ENCODE measurements at regions not wholly inside any gene's neighbourhood (a gene's known extent, or its start where the extent isn't known, plus 50 kb on each side); places are given as distances from the start of the nearest gene placed in this dataset.

DNA sequence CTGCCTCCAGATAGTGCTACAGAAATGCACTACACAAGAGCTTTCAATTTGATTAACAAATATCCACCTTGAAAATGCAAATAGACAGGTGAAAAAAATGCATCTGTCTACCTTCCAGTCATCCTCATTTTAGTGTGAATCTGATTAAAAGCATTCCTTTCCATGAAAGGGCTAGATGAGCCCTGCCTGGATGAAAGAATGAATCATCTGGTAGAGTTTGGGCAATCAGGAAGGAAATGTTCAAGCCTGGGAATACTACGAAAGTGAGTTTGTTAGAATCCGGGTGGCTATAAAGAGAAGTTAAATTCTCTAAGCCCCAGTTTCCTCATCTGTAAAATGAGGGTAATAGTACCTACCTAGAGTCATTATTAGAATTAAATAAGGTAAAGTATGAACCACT, 142.6 kb downstream of the FAM114A2 start:
- no peak for TF ChIP-seq EZH2 (IDR thresholded peaks at IDR 0.05; ENCODE audit: low read length)
- TF ChIP-seq, protein P1, sequence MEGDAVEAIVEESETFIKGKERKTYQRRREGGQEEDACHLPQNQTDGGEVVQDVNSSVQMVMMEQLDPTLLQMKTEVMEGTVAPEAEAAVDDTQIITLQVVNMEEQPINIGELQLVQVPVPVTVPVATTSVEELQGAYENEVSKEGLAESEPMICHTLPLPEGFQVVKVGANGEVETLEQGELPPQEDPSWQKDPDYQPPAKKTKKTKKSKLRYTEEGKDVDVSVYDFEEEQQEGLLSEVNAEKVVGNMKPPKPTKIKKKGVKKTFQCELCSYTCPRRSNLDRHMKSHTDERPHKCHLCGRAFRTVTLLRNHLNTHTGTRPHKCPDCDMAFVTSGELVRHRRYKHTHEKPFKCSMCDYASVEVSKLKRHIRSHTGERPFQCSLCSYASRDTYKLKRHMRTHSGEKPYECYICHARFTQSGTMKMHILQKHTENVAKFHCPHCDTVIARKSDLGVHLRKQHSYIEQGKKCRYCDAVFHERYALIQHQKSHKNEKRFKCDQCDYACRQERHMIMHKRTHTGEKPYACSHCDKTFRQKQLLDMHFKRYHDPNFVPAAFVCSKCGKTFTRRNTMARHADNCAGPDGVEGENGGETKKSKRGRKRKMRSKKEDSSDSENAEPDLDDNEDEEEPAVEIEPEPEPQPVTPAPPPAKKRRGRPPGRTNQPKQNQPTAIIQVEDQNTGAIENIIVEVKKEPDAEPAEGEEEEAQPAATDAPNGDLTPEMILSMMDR (optimal IDR thresholded peaks at IDR 0.05 in 1 of 3, IDR thresholded peaks at IDR 0.05 in 1 of 3, conservative IDR thresholded peaks at IDR 0.05 in 1 of 3; ENCODE audit: extremely low read depth in 1 of 3, insufficient read depth in 2 of 3, low read length in 3 of 3) = no peak
